GM21526 (cell line): ENCODE measurements at regions not wholly inside any gene's neighbourhood (a gene's known extent, or its start where the extent isn't known, plus 50 kb on each side); places are given as distances from the start of the nearest gene placed in this dataset.

Experiments used
- ATAC-seq: cut with Tn5 transposase; IDR thresholded peaks from one replicate; pipeline ENCODE4 v1.9.1; 2021; ENCODE audit warnings: moderate library complexity; ENCODE audit not compliant: unreplicated experiment, low FRiP score

DNA sequence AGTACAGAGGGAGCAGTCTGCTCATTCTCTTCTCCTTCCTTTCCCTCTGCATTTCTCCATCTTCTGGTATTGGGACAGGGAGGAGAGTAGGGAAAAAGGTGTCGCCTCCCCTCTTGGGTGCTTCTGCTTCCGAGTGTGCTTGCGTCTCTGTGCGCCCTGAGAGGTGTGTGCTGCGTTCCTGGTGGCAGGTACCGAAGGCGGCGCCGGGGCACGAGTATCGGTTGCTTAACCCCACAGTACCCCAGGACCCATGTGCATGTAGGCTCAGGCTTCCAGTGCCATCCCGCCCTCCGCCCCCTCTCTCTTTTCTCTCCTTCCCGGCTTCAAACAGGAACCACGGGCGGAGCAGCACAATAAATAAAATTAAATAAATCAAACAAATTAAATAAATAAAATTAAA lies 169.3 kb upstream of the GLI3 start:
- ATAC-seq: no peak

- no peak for ATAC-seq
Measured at GRCh38 chr7:42405782-42406181, 168.8 kb upstream of the GLI3 start.

DNA sequence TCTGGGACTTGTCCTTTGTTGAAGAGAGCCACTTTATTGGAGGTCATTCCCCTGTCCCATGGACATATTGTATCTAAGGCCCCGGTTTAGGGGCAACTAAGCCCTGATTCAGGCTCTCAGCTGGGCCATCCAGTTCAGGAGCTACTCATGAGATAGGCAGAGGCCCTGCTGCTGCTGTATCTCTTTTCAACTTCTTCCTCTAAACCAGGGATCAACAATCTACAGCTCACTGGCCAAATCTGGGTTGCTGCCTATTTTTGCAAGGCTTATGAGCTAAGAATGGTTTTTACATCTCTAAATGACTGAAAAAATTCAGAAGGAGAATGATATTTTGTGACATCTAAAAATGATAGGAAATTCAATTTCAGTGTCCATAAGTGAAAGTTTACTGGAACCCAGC lies 166.8 kb upstream of the GLI3 start:
- ATAC-seq: no peak

- ATAC-seq: no peak
Measured at GRCh38 chr7:42400961-42401360, 164.0 kb upstream of the GLI3 start.

GRCh38 chr7:42400211-42400772 lies 163.3 kb upstream of the GLI3 start:
- ATAC-seq: no peak

DNA sequence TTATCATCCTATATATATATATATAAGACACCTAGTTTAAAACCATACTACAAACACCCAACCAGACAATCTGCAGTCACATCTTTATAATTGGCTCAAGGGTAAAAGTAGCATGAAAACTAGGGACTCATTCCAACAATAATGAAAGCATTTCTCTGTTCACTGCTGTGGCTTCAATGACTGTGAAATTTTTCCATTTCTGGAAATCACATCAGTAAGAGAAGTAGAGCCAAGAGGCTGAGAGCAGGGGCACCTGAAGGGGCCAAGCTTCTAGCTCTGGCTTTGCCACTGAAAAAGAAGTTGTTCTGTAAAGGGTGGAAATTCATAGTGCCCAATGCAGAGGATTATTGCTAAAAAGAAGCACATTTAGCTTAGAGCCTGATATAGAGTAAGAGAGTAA lies 158.6 kb upstream of the GLI3 start:
- ATAC-seq: no peak

DNA sequence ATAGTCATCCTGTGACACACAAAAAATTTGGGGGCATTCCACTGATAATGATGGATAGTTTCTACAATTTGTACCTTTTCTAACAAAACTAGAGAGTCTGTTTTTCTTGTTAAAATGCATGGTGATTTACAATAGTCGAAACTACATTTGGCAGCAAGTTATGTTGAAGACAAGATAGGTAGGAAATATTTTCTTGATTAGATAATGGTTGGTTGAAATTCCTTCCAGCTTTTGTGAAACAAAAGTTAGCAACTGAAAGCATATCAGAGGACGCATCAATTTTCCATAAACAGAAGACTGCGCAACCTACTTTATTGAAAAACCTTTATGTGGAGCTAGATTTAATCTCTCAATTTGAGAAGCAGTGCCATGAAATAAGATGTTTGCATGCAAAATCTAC lies 155.8 kb upstream of the GLI3 start:
- ATAC-seq: no peak

DNA sequence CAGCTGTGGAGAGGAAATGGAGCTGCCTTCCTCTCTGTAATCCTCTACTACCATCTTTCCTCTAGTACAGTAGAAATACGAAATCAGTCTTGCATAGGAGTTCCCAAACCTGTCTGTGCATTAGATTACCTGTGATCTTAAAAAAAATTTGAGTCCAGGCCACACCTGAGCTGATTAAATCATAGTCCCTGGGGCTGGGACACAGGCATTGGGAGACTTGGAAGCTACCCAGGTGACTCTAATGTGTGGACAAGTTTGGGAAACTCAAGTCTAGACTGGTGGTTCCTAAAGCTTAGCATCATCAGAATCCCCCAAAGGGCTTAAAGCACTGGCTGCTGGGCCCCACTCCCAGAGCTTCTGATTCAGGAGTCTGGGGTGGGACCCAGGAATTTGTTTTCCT lies 152.7 kb upstream of the GLI3 start:
- ATAC-seq: no peak

DNA sequence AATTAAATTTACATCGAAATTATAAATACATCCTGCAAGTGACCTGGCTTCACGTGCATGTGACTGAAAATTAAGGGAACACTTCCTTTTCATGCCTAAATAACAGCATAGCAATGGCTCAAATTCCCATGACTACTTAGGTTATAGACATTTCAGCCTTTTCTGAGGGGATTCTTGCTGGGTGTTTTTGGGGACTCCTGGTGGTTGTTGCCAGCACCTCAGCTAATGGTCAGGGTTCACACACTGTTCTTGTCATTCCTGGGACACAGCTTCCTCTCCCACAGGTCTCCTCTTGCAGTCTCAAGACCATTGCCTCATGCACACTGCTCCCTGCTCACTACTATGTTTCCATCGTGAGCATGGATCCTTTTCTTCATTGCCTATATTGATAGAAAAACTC lies 148.9 kb upstream of the GLI3 start:
- ATAC-seq: no peak

GRCh38 chr7:42381161-42381560 lies 144.2 kb upstream of the GLI3 start:
- ATAC-seq: no peak

GRCh38 chr7:42380401-42380800 lies 143.4 kb upstream of the GLI3 start:
- ATAC-seq: no peak

DNA sequence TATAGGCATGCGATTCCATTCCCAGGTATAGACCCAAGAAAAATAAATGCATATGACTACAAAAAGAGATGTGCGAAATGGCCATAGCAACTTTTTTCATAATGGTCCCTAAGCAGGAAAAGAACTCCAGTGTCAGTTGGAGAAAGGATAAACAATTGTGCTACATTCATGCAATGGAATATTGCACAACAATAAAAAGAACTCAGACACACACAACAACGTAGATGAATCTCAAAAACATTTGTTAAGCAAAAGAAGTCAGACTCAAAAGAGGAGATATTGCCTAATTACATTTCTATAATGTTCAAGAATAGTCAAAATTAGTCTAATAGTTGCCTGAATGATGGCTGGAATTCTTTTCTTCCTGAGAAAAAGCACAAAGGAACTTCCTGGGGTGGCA lies 141.1 kb upstream of the GLI3 start:
- ATAC-seq: no peak

DNA sequence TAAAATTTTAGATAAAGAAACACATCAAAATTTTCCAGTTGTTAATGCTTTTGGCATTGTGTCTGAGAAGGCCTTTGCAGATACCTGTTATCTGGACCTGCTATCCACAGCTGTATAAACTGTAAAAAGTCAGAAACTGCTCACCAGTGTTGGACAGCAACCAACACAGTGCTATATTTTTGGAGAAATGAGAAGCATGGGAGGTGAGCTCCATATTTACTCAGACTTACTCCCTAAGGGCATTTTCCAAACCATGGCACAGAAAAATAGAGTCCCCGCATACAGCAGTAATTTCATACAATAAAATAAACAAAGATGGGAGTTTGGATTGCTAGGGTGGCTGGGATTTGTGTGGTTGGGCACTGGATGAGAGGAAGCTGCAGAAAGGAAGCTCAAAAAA lies 136.3 kb upstream of the GLI3 start:
- ATAC-seq: no peak

DNA sequence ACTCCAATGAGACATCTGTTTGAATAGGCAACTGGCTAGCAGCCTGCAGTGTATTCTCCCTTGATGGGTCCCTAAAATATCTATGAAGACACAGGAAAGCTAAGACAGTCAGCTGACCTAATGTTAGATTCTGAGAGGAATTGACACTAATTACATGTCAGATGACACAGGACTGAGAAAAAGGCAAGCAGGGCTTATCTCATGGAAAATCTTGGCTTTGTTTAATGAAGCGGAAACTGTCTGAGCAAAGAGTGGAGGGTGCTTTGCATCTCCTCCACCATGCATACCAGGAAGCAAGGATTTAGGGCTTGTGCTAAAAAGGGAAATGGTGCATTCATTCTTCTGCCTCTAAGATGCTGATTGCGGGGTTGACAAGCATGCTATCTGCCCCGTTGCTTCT lies 135.5 kb upstream of the GLI3 start:
- no peak for ATAC-seq

- no peak for ATAC-seq
Measured at GRCh38 chr7:42359946-42360345, 122.9 kb upstream of the GLI3 start.

DNA sequence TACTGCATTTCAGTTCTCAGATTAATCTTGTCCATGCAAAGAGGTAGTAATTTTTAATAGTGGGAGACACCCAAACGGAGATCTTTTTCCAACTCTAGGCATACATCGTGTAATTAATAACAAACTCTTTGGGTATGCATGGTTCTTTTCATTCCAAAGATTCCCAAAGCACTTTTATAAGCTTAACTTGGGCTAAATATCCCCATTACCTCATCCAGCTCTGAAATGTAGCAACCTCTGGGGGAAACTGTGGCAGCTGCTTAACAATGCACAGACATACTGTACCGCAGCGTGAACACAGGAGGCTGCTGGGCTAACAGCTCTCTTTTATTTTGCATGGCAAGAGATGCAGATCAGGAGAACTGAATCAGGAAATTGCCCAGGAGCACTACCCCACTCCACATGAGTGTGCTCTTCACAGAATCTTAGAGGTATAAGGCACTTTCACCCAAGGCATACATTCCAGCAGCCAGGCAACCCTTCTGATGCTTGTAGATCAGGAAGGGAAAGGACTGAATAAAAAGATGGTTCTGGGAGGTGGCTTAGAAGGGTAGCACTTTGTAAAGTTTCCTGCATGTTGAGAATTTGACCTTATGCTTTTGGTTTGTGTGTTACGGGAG lies 114.4 kb upstream of the GLI3 start:
- ATAC-seq: no peak

DNA sequence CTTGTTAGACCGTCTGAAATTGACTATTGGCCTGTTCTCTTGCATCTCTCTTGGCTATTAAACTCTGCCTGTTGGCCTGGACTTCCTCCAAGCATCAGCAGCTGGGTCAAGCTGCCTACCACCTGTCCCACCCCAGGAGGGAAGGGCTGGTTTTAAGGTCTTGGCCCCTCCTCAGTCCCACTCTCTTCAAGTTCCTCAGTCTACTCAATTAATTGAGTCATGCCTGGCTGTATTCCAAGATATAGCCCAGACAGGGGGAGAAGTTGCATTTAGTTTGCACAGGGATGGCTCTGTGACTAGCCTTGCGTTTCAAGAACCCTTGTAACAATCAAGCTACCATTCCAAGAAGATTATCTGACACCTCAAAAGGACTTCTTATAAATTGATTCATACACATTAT lies 113.8 kb upstream of the GLI3 start:
- ATAC-seq: no peak

- ATAC-seq: no peak
Measured at GRCh38 chr7:42348631-42349030, 111.6 kb upstream of the GLI3 start.

GRCh38 chr7:42348071-42348470 lies 111.1 kb upstream of the GLI3 start:
- ATAC-seq: no peak

GRCh38 chr7:42347616-42348015 lies 110.6 kb upstream of the GLI3 start:
- ATAC-seq: no peak

- ATAC-seq: no peak
Measured at GRCh38 chr7:42345478-42346299, 108.7 kb upstream of the GLI3 start.

- ATAC-seq: no peak
Measured at GRCh38 chr7:42344198-42344755, 107.3 kb upstream of the GLI3 start.
